ENCODE measurements at regions not wholly inside any gene's neighbourhood (a gene's known extent, or its start where the extent isn't known, plus 50 kb on each side); places are given as distances from the start of the nearest gene placed in this dataset.

DNA sequence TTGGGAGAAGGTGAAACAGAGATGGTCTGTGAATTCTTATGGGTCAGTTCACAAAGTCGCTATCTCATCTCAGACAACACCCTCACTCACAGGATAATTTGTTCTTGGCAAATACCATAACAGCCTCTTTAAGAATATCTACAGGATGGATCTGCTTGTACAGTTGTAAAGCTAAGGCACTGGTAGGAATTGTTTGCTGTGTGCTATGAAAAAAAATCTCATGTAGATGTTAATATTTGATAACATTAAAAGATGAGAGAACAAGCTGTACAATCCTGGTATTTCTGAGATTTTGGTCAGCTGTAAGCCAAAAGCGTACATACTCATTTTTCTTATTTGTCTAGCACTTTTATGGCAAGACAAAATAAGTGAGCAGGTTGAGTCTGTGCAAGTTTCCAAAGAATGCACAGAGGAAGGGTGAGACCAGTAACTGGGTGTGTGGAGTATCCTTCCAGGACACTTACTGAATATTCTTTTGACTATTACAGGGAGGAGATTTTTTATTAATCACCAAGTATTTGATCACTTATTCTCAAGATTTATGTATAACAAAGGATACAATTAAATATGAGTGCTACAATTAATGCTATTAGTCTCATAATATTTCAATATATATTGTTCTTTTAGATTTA lies 814.5 kb upstream of the MIR17HG start:
- Histone ChIP-seq H3K27ac (ENCODE audit: extremely low read depth, low read depth, low read length) (no peak overlapping the region), H3K9me3 (ENCODE audit: control insufficient read depth, insufficient read depth, low read depth, low read length) (no peaks in the 10 kb centered on the region), H3K36me3 (ENCODE audit: control insufficient read depth in 2 of 2, insufficient read depth in 1 of 2, low read length in 2 of 2) (no peaks in the 10 kb centered on the region), H3K4me1 (ENCODE audit: control insufficient read depth, insufficient read depth, low read length) (no peaks in the 10 kb centered on the region), H3K4me3 (ENCODE audit: low read depth, low read length) (no peak overlapping the region)
- ChIA-PET CTCF (interaction anchor here (0.5 kb wide), 1 partner anchor 557 kb away, joined by 3 read pairs; no protein-coding TSS in a partner anchor), POLR2A (no interaction called here)
- TF ChIP-seq ZBTB48 (tag by site-specific recombination; IDR thresholded peaks at IDR 0.05) = no peak
- TF ChIP-seq, protein P1, sequence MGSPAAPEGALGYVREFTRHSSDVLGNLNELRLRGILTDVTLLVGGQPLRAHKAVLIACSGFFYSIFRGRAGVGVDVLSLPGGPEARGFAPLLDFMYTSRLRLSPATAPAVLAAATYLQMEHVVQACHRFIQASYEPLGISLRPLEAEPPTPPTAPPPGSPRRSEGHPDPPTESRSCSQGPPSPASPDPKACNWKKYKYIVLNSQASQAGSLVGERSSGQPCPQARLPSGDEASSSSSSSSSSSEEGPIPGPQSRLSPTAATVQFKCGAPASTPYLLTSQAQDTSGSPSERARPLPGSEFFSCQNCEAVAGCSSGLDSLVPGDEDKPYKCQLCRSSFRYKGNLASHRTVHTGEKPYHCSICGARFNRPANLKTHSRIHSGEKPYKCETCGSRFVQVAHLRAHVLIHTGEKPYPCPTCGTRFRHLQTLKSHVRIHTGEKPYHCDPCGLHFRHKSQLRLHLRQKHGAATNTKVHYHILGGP (tag by site-specific recombination; IDR thresholded peaks at IDR 0.05) = no peak
- no peak for TF ChIP-seq BCL11A (tag by site-specific recombination; IDR thresholded peaks at IDR 0.05; ENCODE audit: low read depth)
- TF ChIP-seq ZNF223 (tag by site-specific recombination; IDR thresholded peaks at IDR 0.05) = no peak
- no peak for TF ChIP-seq HOXA7 (CRISPR knock-in tag; IDR thresholded peaks at IDR 0.05; ENCODE audit: borderline replicate concordance)
- TF ChIP-seq, protein P2, sequence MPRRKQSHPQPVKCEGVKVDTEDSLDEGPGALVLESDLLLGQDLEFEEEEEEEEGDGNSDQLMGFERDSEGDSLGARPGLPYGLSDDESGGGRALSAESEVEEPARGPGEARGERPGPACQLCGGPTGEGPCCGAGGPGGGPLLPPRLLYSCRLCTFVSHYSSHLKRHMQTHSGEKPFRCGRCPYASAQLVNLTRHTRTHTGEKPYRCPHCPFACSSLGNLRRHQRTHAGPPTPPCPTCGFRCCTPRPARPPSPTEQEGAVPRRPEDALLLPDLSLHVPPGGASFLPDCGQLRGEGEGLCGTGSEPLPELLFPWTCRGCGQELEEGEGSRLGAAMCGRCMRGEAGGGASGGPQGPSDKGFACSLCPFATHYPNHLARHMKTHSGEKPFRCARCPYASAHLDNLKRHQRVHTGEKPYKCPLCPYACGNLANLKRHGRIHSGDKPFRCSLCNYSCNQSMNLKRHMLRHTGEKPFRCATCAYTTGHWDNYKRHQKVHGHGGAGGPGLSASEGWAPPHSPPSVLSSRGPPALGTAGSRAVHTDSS (tag by site-specific recombination; IDR thresholded peaks at IDR 0.05) = no peak
- no peak for TF ChIP-seq ZNF214 (tag by site-specific recombination; IDR thresholded peaks at IDR 0.05; ENCODE audit: borderline replicate concordance)
- no peak for TF ChIP-seq ZNF785 (tag by site-specific recombination; IDR thresholded peaks at IDR 0.05)
- no peak for TF ChIP-seq KLF10 (tag by site-specific recombination; IDR thresholded peaks at IDR 0.05)
- TF ChIP-seq ZNF155 (tag by site-specific recombination; IDR thresholded peaks at IDR 0.05) = no peak
- no peak for TF ChIP-seq EGR2 (tag by site-specific recombination; IDR thresholded peaks at IDR 0.05; ENCODE audit: low read depth)
- TF ChIP-seq ZNF132 (tag by site-specific recombination; IDR thresholded peaks at IDR 0.05; ENCODE audit: borderline replicate concordance) = no peak
- TF ChIP-seq, protein P3, sequence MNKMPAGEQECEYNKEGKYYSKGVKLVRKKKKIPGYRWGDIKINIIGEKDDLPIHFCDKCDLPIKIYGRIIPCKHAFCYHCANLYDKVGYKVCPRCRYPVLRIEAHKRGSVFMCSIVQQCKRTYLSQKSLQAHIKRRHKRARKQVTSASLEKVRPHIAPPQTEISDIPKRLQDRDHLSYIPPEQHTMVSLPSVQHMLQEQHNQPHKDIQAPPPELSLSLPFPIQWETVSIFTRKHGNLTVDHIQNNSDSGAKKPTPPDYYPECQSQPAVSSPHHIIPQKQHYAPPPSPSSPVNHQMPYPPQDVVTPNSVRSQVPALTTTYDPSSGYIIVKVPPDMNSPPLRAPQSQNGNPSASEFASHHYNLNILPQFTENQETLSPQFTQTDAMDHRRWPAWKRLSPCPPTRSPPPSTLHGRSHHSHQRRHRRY (tag by site-specific recombination; IDR thresholded peaks at IDR 0.05) = no peak

DNA sequence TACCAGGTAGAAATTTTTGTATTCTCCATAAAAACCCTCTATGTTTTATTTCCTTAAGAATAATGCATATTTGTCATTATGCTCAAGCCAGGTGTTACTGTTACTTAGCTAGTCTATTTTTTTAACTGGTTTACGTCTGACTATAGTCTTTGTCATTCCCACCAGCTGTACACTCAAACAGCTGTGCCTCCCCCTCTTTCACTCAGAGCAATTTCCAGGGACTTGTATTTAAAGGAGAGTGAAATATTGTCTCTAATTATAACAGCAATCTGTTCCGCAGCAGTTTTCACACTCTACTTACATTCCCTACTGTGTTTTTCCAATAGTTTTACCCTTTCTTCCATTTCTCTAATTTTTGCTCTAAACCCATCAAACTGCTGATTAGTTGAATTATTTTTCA lies 813.6 kb upstream of the MIR17HG start:
- Histone ChIP-seq H3K4me3 (ENCODE audit: low read depth, low read length) (no peak overlapping the region), H3K9me3 (ENCODE audit: control insufficient read depth, insufficient read depth, low read depth, low read length) (no peaks in the 10 kb centered on the region), H3K27ac (ENCODE audit: extremely low read depth, low read depth, low read length) (no peak overlapping the region), H3K36me3 (ENCODE audit: control insufficient read depth in 2 of 2, insufficient read depth in 1 of 2, low read length in 2 of 2) (no peaks in the 10 kb centered on the region), H3K4me1 (ENCODE audit: control insufficient read depth, insufficient read depth, low read length) (no peaks in the 10 kb centered on the region)
- TF ChIP-seq, protein P4, sequence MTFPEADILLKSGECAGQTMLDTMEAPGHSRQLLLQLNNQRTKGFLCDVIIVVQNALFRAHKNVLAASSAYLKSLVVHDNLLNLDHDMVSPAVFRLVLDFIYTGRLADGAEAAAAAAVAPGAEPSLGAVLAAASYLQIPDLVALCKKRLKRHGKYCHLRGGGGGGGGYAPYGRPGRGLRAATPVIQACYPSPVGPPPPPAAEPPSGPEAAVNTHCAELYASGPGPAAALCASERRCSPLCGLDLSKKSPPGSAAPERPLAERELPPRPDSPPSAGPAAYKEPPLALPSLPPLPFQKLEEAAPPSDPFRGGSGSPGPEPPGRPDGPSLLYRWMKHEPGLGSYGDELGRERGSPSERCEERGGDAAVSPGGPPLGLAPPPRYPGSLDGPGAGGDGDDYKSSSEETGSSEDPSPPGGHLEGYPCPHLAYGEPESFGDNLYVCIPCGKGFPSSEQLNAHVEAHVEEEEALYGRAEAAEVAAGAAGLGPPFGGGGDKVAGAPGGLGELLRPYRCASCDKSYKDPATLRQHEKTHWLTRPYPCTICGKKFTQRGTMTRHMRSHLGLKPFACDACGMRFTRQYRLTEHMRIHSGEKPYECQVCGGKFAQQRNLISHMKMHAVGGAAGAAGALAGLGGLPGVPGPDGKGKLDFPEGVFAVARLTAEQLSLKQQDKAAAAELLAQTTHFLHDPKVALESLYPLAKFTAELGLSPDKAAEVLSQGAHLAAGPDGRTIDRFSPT (tag by site-specific recombination; IDR thresholded peaks at IDR 0.05) = no peak
- TF ChIP-seq, protein P5, sequence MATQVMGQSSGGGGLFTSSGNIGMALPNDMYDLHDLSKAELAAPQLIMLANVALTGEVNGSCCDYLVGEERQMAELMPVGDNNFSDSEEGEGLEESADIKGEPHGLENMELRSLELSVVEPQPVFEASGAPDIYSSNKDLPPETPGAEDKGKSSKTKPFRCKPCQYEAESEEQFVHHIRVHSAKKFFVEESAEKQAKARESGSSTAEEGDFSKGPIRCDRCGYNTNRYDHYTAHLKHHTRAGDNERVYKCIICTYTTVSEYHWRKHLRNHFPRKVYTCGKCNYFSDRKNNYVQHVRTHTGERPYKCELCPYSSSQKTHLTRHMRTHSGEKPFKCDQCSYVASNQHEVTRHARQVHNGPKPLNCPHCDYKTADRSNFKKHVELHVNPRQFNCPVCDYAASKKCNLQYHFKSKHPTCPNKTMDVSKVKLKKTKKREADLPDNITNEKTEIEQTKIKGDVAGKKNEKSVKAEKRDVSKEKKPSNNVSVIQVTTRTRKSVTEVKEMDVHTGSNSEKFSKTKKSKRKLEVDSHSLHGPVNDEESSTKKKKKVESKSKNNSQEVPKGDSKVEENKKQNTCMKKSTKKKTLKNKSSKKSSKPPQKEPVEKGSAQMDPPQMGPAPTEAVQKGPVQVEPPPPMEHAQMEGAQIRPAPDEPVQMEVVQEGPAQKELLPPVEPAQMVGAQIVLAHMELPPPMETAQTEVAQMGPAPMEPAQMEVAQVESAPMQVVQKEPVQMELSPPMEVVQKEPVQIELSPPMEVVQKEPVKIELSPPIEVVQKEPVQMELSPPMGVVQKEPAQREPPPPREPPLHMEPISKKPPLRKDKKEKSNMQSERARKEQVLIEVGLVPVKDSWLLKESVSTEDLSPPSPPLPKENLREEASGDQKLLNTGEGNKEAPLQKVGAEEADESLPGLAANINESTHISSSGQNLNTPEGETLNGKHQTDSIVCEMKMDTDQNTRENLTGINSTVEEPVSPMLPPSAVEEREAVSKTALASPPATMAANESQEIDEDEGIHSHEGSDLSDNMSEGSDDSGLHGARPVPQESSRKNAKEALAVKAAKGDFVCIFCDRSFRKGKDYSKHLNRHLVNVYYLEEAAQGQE (tag by site-specific recombination; IDR thresholded peaks at IDR 0.05) = no peak
- TF ChIP-seq ZNF19 (tag by site-specific recombination; IDR thresholded peaks at IDR 0.05; ENCODE audit: low read depth) (no peak), SP3 (tag by site-specific recombination; IDR thresholded peaks at IDR 0.05) (no peak), ZBTB8A (tag by site-specific recombination; IDR thresholded peaks at IDR 0.05) (no peak), HOXA7 (CRISPR knock-in tag; IDR thresholded peaks at IDR 0.05; ENCODE audit: borderline replicate concordance) (no peak)
- TF ChIP-seq, protein P6, sequence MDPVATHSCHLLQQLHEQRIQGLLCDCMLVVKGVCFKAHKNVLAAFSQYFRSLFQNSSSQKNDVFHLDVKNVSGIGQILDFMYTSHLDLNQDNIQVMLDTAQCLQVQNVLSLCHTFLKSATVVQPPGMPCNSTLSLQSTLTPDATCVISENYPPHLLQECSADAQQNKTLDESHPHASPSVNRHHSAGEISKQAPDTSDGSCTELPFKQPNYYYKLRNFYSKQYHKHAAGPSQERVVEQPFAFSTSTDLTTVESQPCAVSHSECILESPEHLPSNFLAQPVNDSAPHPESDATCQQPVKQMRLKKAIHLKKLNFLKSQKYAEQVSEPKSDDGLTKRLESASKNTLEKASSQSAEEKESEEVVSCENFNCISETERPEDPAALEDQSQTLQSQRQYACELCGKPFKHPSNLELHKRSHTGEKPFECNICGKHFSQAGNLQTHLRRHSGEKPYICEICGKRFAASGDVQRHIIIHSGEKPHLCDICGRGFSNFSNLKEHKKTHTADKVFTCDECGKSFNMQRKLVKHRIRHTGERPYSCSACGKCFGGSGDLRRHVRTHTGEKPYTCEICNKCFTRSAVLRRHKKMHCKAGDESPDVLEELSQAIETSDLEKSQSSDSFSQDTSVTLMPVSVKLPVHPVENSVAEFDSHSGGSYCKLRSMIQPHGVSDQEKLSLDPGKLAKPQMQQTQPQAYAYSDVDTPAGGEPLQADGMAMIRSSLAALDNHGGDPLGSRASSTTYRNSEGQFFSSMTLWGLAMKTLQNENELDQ (tag by site-specific recombination; IDR thresholded peaks at IDR 0.05; ENCODE audit: low read depth) = no peak
- POLR2A ChIA-PET = no interaction called here
- CTCF ChIA-PET = no interaction called here

Measured in HEK293 (cell line).